Keratinocyte (primary cell): ENCODE measurements at regions not wholly inside any gene's neighbourhood (a gene's known extent, or its start where the extent isn't known, plus 50 kb on each side); places are given as distances from the start of the nearest gene placed in this dataset.

ENCODE experiments used
- EZH2 ChIP-seq: IDR thresholded peaks from one replicate; pipeline ENCODE4 v1.6.1; 2012; ENCODE audit warnings: inconsistent platforms, mild to moderate bottlenecking, low read length, moderate library complexity
- TF ChIP-seq, protein P1 (sequence below), 3 experiments: IDR thresholded peaks in 1 of 3; conservative IDR thresholded peaks in 1 of 3; optimal IDR thresholded peaks in 1 of 3; 2 replicates in 2 of 3; 3 replicates in 1 of 3; pipeline versions ENCODE3 to v1.5.1; 2011; ENCODE audit warnings: low read length in 3 of 3, mild to moderate bottlenecking in 3 of 3, moderate library complexity in 2 of 3, control low read depth in 1 of 3, inconsistent platforms in 1 of 3; ENCODE audit not compliant: insufficient read depth in 2 of 3; ENCODE audit errors: extremely low read depth in 1 of 3

DNA sequence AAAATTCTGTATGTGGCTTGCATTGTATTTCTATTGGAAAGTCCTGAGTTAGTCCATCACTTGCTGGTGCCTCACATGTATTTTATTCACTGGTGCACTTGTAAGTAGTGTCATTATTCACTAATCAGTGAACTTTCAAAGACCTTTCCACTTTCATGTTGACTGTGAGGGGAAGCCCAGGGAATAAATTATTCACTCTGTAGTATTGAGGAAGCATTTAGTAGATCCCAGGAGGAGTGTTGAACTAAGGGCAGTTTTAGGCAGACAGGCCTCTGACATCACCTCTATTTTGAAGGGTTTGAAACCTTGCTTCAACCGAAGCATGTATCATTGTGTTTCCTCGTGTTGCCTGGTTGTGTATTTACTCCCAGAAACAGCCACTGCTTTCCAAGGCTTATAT, 705.4 kb upstream of the RIOK2 start:
- TF ChIP-seq, protein P1, sequence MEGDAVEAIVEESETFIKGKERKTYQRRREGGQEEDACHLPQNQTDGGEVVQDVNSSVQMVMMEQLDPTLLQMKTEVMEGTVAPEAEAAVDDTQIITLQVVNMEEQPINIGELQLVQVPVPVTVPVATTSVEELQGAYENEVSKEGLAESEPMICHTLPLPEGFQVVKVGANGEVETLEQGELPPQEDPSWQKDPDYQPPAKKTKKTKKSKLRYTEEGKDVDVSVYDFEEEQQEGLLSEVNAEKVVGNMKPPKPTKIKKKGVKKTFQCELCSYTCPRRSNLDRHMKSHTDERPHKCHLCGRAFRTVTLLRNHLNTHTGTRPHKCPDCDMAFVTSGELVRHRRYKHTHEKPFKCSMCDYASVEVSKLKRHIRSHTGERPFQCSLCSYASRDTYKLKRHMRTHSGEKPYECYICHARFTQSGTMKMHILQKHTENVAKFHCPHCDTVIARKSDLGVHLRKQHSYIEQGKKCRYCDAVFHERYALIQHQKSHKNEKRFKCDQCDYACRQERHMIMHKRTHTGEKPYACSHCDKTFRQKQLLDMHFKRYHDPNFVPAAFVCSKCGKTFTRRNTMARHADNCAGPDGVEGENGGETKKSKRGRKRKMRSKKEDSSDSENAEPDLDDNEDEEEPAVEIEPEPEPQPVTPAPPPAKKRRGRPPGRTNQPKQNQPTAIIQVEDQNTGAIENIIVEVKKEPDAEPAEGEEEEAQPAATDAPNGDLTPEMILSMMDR (optimal IDR thresholded peaks at IDR 0.05 in 1 of 3, IDR thresholded peaks at IDR 0.05 in 1 of 3, conservative IDR thresholded peaks at IDR 0.05 in 1 of 3; ENCODE audit: extremely low read depth in 1 of 3, insufficient read depth in 2 of 3, low read length in 3 of 3), result no peak
- TF ChIP-seq EZH2, result no peak
